Heart left ventricle (tissue), 13 donors: ENCODE measurements at regions not wholly inside any gene's neighbourhood (a gene's known extent, or its start where the extent isn't known, plus 50 kb on each side); places are given as distances from the start of the nearest gene placed in this dataset.

Source experiments
- POLR2A ChIP-seq, 2 donors: fragments of 450-650 bp; IDR thresholded peaks; one replicate each; pipeline ENCODE4 v1.6.1; 2017; ENCODE audit warnings: antibody characterized with exemption in 2 of 2, mild to moderate bottlenecking in 2 of 2, moderate library complexity in 2 of 2
- TF ChIP-seq, protein P1 (sequence below), 12 donors: fragments of 200-600 bp; sonication (generic) in 4 of 12; IDR thresholded peaks; one replicate each; pipeline versions ENCODE4 v1.5.0 to v1.8.0; 2018 to 2022; ENCODE audit warnings: antibody characterized with exemption in 12 of 12, mild to moderate bottlenecking in 5 of 12
- donor health status: ischemic (EF 13 %, LVEDD 7.1; RV severe dilation, severe dysfunction).
- donor health status: DM: no; HTN: yes; CAD: no.
- donor health status: DM: no; HTN: no; CAD: no.
- donor health status: ischemic (EF 25% LVEDD 6.9; RV normal size, moderate dysfunction).
- donor health status: ischemic (EF 25% LVEDD 5.7; RV mildly dilated, moderate dysfunction).
- donor health status: ischemic (EF 35%, LVEDD 5.7; RV mildly dilated, moderate dysfunction).
- donor health status: nonischemic (EF 11% LVEDD 7.7; RV severe dilation, severe dysfunction).
- donor health status: DM: yes; HTN: yes; CAD: no.
- donor health status: PGD.
- donor health status: ischemic (EF 29% LVEDD 5.4; RV normal size, mild dysfunction).
- donor health status: nonischemic (EF 23%, LVEDD 6.1; RV moderate dilation, normal function).

DNA sequence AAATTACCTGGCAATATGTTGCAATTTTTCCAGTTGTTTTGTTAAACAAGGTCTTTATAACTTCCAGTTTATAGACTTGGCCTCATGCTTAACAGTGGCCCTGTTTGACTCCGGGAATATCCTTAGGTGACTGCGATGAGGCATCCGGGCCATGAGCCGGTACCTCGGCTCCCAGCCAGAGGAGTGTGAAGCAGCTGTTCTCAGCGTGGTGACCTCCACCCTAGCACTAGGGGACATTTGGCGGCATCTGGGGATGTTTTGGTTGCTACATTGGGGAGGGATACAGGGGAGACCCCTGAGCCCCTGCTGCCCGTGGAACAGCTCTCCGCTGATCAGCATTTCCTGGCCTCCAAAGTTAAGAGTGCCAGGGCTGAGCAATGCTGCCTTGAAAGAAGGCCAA, 533.4 kb downstream of the IRX1 start:
- TF ChIP-seq, protein P1, sequence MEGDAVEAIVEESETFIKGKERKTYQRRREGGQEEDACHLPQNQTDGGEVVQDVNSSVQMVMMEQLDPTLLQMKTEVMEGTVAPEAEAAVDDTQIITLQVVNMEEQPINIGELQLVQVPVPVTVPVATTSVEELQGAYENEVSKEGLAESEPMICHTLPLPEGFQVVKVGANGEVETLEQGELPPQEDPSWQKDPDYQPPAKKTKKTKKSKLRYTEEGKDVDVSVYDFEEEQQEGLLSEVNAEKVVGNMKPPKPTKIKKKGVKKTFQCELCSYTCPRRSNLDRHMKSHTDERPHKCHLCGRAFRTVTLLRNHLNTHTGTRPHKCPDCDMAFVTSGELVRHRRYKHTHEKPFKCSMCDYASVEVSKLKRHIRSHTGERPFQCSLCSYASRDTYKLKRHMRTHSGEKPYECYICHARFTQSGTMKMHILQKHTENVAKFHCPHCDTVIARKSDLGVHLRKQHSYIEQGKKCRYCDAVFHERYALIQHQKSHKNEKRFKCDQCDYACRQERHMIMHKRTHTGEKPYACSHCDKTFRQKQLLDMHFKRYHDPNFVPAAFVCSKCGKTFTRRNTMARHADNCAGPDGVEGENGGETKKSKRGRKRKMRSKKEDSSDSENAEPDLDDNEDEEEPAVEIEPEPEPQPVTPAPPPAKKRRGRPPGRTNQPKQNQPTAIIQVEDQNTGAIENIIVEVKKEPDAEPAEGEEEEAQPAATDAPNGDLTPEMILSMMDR (IDR thresholded peaks at IDR 0.05) = no peak
- no peak for TF ChIP-seq POLR2A (IDR thresholded peaks at IDR 0.05)
